ENCODE measurements at regions not wholly inside any gene's neighbourhood (a gene's known extent, or its start where the extent isn't known, plus 50 kb on each side); places are given as distances from the start of the nearest gene placed in this dataset.
A peak's percentile ranks its signal among the peaks of the same experiment; 100 is the strongest.

DNA sequence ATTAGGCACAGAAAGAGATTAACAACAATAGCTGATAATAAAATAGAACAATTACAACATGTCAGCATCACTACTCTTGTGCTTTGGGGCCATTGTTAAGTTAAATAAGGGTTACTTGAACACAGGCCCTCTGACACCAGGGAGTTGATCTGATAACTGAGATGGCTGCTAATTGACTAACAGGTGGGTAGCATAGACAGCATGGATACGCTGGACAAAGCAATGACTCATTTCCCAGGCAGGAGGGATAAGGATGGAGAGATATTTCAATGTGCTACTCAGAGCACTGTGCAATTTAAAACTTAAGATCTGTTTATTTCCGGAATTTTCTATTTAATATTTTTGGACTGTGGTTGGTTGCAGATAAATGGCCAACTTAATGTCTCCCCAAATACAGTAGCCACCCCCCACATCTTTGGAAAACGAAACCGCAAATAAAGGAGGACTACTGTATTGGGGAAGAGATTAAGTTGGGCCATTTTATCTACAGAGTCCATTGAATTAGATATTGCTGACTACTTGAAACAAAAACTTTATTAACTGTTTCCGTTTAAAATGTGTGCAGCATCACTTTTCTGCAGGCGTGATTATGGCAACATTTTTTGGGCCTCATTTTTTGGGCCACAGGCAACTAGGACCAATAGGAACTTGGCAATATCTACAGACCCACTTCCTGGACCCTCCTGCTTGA is 200.6 kb upstream of the KLF3 start (continued):
- TF ChIP-seq JUND (IDR thresholded peaks at IDR 0.05; ENCODE audit: borderline replicate concordance, low read depth, low read length) (peak; percentile 95), JUND (tag; IDR thresholded peaks at IDR 0.05; ENCODE audit: borderline replicate concordance, low read depth, low read length) (peak; percentile 92), SOX6 (IDR thresholded peaks at IDR 0.05) (peak; percentile 83), TBL1XR1 (IDR thresholded peaks at IDR 0.05; ENCODE audit: low read length in 2 of 2) (peak in 1 of 2 experiments; percentile 67; a peak in 1 of 4 replicates), STAT5A (IDR thresholded peaks at IDR 0.05; ENCODE audit: borderline replicate concordance, low read length) (peak; percentile 45; the same call in 1 of the 2 replicates), CBFA2T3 (IDR thresholded peaks at IDR 0.05) (peak; percentile 89), ZNF316 (IDR thresholded peaks at IDR 0.05) (peak; percentile 69; the same call in 1 of the 2 replicates), TEAD4 (IDR thresholded peaks at IDR 0.05; ENCODE audit: low read length) (peak; percentile 73), TEAD4 (CRISPR knock-in tag; IDR thresholded peaks at IDR 0.05; ENCODE audit: borderline replicate concordance) (no peak), PML (IDR thresholded peaks at IDR 0.05; ENCODE audit: low read length) (peak; percentile 31; the same call in 1 of the 2 replicates), HNRNPLL (IDR thresholded peaks at IDR 0.05; ENCODE audit: low read depth, low read length, poor library complexity, severe bottlenecking) (no peak), ATF1 (CRISPR knock-in tag; IDR thresholded peaks at IDR 0.05) (no peak), ATF1 (tag; IDR thresholded peaks at IDR 0.05) (0 out of 2 replicates have a peak, but pooled peaks have one; percentile 25), DIDO1 (tag; IDR thresholded peaks at IDR 0.05; ENCODE audit: low read depth) (no peak), ZNF143 (CRISPR knock-in tag; IDR thresholded peaks at IDR 0.05) (no peak)
- TF ChIP-seq, protein P1, sequence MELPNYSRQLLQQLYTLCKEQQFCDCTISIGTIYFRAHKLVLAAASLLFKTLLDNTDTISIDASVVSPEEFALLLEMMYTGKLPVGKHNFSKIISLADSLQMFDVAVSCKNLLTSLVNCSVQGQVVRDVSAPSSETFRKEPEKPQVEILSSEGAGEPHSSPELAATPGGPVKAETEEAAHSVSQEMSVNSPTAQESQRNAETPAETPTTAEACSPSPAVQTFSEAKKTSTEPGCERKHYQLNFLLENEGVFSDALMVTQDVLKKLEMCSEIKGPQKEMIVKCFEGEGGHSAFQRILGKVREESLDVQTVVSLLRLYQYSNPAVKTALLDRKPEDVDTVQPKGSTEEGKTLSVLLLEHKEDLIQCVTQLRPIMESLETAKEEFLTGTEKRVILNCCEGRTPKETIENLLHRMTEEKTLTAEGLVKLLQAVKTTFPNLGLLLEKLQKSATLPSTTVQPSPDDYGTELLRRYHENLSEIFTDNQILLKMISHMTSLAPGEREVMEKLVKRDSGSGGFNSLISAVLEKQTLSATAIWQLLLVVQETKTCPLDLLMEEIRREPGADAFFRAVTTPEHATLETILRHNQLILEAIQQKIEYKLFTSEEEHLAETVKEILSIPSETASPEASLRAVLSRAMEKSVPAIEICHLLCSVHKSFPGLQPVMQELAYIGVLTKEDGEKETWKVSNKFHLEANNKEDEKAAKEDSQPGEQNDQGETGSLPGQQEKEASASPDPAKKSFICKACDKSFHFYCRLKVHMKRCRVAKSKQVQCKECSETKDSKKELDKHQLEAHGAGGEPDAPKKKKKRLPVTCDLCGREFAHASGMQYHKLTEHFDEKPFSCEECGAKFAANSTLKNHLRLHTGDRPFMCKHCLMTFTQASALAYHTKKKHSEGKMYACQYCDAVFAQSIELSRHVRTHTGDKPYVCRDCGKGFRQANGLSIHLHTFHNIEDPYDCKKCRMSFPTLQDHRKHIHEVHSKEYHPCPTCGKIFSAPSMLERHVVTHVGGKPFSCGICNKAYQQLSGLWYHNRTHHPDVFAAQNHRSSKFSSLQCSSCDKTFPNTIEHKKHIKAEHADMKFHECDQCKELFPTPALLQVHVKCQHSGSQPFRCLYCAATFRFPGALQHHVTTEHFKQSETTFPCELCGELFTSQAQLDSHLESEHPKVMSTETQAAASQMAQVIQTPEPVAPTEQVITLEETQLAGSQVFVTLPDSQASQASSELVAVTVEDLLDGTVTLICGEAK (IDR thresholded peaks at IDR 0.05), result peak; percentile 91
- TF ChIP-seq, protein P1 (CRISPR knock-in tag; IDR thresholded peaks at IDR 0.05), result peak; percentile 94
- TF ChIP-seq, protein P2, sequence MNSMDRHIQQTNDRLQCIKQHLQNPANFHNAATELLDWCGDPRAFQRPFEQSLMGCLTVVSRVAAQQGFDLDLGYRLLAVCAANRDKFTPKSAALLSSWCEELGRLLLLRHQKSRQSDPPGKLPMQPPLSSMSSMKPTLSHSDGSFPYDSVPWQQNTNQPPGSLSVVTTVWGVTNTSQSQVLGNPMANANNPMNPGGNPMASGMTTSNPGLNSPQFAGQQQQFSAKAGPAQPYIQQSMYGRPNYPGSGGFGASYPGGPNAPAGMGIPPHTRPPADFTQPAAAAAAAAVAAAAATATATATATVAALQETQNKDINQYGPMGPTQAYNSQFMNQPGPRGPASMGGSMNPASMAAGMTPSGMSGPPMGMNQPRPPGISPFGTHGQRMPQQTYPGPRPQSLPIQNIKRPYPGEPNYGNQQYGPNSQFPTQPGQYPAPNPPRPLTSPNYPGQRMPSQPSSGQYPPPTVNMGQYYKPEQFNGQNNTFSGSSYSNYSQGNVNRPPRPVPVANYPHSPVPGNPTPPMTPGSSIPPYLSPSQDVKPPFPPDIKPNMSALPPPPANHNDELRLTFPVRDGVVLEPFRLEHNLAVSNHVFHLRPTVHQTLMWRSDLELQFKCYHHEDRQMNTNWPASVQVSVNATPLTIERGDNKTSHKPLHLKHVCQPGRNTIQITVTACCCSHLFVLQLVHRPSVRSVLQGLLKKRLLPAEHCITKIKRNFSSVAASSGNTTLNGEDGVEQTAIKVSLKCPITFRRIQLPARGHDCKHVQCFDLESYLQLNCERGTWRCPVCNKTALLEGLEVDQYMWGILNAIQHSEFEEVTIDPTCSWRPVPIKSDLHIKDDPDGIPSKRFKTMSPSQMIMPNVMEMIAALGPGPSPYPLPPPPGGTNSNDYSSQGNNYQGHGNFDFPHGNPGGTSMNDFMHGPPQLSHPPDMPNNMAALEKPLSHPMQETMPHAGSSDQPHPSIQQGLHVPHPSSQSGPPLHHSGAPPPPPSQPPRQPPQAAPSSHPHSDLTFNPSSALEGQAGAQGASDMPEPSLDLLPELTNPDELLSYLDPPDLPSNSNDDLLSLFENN (IDR thresholded peaks at IDR 0.05; ENCODE audit: low read depth in 2 of 2, low read length in 2 of 2), result 0 out of 4 replicates have a peak, but pooled peaks of 1 of the 2 experiments have one; percentile 52

All from K562 (cell line).